RPMI7951 (cell line): ENCODE measurements at regions not wholly inside any gene's neighbourhood (a gene's known extent, or its start where the extent isn't known, plus 50 kb on each side); places are given as distances from the start of the nearest gene placed in this dataset.
"Not testable (repeated sequence)": the region's sequence is repeated elsewhere in the genome, so short reads cannot be mapped to it uniquely, and the experiment has no call there.

Experiments
- DNase-seq: peaks from one replicate; pipeline ENCODE4 v3.0.0-alpha.2; 2012; ENCODE audit warnings: low read depth

DNA sequence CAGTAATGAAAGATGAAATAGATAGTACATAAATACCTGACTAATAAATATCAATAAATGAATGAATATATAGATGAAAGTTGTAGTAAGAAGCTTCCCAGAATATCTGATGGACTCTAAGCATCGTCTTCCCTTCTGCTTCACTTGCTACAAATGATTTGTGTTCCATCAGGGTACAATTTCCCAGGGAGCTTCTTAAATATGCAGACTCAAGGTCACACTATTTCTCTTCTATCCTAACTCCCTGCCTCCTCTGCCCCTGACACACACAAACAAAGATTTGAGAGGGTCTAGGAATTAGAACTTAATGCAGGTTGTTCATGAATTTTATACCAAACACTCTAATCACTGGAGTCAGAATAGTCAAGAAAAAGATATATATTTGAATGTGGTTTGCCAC is 415.9 kb upstream of the TMPRSS15 start:
- no peak for DNase-seq

DNA sequence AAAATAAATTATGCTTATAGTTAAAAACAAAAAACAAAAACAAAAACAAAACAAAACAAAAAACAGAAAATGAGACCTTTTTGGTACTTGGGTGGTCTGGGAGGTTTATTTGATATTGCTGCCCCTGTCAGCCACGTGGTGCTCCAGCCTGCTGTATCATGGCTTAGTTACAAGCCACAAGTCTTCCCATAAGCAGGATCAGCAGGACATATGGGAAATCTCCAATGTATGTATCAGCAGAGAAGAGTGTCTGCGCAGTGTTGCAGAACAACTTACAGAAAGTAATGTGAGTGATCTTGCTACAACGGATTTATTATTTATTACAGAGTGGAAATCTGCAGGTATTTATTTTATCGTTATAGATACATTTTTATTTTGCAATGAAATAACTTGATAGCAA is 423.0 kb upstream of the TMPRSS15 start:
- DNase-seq, result no peak

DNA sequence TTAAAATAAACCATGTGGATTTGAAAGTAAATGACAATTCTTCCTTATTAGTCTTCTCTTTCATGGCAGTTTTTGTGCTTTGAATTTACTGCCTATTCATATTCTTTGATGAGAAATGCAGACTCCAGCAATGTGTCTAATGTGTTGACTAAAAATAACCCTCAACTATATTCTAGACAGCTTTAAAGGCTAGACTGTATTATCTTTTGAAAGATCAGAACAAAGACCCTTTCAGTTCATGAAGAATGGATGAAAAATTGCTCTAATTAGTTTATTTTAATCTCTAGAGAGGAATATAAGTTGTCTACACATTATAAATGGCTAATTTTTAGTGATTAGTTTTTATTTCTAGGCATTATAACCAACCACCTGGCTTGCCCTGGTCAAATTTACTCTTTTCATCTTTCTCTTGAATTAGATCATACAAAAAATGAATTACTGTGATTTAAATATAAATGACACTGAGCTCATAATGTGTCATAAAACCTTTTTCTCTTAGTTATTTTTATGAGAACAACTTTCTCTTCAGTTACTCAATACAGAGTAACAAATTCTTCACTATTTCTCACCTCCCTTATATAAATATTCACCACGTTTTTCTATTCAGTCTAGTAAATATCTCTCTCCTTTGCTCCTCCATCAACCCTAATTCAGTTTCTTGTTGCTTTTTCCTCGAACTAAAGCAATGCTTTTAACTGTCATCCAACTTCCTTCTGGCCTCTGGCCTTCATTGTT is 428.5 kb upstream of the TMPRSS15 start:
- peak; percentile 3 for DNase-seq

GRCh38 chr21:18832950-18833349 is 429.4 kb upstream of the TMPRSS15 start:
- DNase-seq, result peak; percentile 76

DNA sequence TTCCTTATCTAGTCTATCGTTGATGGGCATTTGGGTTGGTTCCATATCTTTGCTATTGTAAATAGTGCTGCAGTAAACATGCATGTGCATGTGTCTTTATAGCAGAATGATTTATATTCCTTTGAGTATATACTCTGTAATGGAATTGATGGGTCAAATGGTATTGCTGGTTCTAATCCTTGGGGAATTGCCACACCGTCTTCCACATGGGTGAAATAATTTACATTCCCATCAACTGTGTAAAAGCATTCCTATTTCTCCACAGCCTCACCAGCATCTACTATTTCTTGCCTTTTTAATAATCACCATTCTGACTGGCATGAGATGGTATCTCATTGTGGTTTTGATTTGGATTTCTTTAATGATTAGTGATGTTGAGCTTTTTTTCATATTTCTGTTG is 430.5 kb upstream of the TMPRSS15 start:
- DNase-seq, result not testable (repeated sequence)

- peak; percentile 11 for DNase-seq
These were observed 436.7 kb upstream of the TMPRSS15 start for GRCh38 chr21:18840239-18840638.

GRCh38 chr21:18857606-18858005 is 454.0 kb upstream of the TMPRSS15 start:
- not testable (repeated sequence) for DNase-seq

- DNase-seq, result no peak
These were observed 465.5 kb upstream of the TMPRSS15 start for GRCh38 chr21:18869104-18869503.

DNA sequence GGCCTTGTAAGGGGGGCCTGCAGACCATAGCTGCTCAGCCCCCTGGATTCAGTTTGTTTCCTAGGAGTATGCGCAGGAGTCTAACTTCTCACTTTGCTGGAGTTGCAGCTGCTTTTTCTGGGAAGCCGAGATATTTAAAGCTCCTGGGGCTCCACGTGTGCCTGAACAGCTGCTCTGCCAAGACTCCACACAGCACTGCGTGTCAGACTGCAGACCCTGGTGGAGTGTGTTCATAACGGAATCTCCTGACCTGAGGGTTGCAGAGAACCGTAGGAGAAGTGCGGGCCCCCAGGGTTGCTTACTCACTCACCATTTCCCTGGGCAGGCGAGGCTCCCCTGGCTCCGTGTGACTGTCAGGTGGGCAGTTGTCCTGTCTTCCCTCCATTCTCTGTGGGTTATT is 474.3 kb upstream of the TMPRSS15 start:
- DNase-seq, result no peak

DNA sequence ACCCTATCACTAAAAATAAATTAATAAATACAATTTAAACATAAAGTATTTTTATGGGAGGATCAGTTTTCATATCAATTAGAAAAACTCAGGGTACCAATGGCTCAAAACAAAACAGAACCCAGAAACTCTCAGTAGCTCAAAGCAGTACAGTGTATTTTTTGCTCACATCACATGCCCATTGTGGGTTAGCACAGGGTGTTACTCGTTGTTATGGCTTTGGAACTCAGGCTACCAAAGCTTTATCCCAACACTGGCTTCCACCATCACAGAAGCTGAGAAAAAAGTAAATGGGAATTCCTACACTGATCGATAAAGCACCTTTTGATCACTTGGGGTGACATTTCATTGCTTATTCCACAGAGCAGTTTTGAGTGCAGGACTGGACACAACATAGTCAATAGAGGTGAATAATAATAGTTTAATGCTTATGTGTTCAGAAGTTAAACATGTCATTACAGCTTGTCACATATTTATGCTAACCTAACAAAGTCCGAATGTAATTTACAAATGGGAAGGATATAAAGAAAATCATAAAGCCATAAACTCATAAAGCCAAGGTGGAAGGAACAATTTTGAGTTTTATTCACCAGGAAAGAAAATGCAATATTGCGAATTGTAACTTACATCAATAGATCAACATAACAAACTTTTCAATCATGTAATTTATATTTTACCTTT is 484.5 kb upstream of the TMPRSS15 start:
- DNase-seq, result no peak

DNA sequence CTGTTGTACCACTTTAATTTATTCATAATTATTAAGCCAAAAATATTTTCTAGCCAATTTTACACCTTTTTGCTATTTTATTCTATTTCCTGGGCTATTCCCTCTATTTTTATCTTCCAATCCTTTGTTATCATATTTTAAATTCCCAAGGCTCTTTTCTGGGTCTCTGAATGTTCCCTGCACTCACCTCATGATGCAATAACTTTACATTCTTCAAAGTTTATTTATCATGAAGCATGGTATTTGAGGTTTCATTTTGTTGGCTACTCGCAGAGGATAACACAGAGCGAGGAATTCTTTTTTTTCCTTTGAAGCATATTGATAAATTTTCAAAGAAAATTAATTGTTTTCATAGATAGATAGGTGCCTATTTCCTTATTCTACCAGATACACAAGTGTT is 489.8 kb upstream of the TMPRSS15 start:
- DNase-seq, result no peak

- DNase-seq, result no peak
These were observed 490.8 kb upstream of the TMPRSS15 start for GRCh38 chr21:18894387-18894786.

DNA sequence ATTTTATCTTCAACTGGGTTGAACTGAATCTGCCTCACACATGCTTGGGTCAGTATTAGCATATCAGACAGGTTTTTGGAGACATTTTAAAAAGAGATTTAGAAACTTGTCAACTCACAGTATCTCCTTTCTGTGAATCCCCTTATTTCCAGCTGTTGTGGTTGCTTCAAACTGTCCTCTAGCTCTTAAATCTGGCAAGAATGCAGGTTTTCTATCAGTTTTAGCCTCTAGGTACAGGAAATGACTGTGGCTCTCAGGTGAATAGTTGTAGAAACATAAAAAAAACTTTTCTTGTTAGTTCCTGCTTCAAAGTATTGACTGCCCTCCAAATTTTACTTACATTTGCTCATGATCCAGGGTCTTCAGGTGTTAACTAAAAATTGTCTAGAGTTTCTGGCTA is 495.7 kb upstream of the TMPRSS15 start:
- DNase-seq, result no peak

- no peak for DNase-seq
These were observed 499.1 kb upstream of the TMPRSS15 start for GRCh38 chr21:18902660-18903059.

DNA sequence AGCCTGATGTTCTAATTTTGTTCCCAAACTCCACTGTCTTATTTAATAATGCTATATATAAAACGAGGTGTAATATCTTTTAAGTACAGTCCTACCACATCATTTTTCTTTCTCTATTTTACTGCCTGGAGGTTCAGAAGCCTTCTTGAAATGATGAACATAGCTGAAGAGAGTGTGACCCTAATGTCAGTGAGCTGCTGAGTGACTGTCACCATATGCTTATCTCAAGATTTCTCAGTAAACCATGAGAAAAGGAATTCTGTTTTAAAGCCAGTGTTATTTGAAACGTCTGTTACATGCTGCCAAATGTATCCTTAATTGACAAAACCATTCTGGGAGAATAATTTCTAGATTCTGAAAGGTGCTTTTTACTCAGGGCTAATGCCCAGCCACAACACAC is 503.5 kb upstream of the TMPRSS15 start:
- no peak for DNase-seq

GRCh38 chr21:18908641-18909040 is 505.1 kb upstream of the TMPRSS15 start:
- no peak for DNase-seq

DNA sequence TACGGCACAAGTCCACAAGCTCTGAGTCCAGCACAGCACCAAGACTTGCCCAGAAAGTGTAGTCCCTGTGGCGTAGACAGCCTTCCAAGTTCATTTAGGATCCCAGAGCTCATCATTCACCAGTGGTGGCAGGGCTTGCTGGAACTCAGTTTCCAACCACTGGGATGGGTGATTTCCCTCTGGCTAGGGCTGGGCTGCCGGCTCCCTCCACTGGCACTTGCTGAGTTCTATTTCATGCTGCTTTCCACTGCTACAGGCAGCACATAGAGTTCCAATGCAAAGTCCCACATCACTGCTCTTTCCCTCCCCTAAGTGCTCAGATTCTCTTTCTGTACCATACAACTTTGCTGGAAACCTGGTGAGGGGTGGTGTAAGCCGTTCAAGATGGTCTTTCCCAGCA is 510.3 kb upstream of the TMPRSS15 start:
- no peak for DNase-seq

- no peak for DNase-seq
These were observed 511.0 kb upstream of the TMPRSS15 start for GRCh38 chr21:18914570-18914969.

DNA sequence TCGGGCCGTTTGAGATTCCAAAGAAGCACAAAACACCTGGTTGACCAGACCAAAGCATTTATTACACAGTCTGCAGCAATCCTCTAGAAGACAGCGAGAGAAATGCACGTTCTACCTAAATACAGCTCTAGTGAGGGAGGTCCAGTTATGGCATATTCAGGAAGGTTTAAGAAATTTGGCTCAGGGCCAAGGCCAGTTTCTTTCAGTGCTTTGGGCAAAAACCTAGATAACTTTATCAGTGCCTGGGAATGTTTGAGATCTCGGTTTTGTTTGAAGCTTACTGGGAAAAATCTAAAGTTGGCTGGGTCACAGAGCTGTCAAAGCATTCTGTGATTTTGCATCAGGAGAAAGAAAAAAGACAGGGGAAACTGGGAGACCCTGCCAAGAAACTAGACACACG is 514.0 kb upstream of the TMPRSS15 start:
- DNase-seq, result no peak

DNA sequence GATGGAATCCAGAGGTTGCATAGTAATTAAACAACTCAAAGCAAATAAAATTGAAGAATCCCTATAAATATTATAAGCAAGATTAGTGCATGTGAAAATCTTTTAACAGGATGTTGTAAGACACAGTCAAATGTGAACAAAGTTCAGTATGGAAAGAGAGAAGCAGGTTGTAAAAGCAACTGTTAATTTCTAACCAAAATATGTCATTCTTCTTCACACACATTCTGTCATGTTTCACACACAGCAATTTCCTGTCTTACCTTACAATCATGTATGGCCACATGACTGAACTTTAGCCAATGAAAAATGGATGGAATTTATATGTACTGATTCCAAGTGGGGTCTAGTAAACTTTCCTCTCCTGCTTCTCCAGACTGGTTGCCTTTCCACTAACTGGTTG is 527.7 kb upstream of the TMPRSS15 start:
- DNase-seq, result no peak

- DNase-seq, result no peak
These were observed 533.8 kb upstream of the TMPRSS15 start for GRCh38 chr21:18937337-18937736.

DNA sequence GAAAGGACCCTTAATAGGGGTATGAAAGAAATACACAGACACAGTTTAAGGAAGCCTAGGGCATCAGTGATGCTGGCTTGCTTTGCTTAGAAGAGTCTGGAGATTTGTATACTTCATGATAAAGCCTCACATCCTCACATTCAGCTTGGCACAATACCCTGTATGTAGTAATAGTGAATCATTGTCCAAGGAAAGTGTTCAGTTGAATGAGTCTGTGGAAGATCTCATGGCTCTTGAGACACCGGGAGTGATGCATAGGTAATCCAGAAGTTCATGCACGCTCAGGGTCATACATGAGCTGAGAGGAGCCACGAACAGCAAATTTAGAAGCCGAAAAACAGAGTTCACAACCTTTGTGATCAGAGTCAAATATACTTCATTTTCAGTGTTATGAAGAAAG is 537.2 kb upstream of the TMPRSS15 start:
- DNase-seq, result no peak

- no peak for DNase-seq
These were observed 546.6 kb upstream of the TMPRSS15 start for GRCh38 chr21:18950045-18950740.
